HL-60 (cell line): ENCODE measurements at regions not wholly inside any gene's neighbourhood (a gene's known extent, or its start where the extent isn't known, plus 50 kb on each side); places are given as distances from the start of the nearest gene placed in this dataset.

Experiments
- CTCF ChIP-seq: IDR thresholded peaks from one replicate; pipeline ENCODE4 v1.5.1; 2011; ENCODE audit warnings: low read length, control low read depth, inconsistent platforms; ENCODE audit not compliant: insufficient read depth
- GABPA ChIP-seq: IDR thresholded peaks from 2 replicates; pipeline ENCODE4 v1.6.1; 2012; ENCODE audit warnings: low read depth
- POLR2AphosphoS5 ChIP-seq: IDR thresholded peaks from 2 replicates; pipeline ENCODE4 v1.6.1; 2012; ENCODE audit warnings: low read depth
- REST ChIP-seq: IDR thresholded peaks from 2 replicates; pipeline ENCODE4 v1.6.1; 2012; ENCODE audit warnings: low read depth; ENCODE audit not compliant: insufficient replicate concordance
- SPI1 ChIP-seq: IDR thresholded peaks from 2 replicates; pipeline ENCODE4 v1.6.1; 2012; ENCODE audit warnings: low read depth, mild to moderate bottlenecking, borderline replicate concordance

GRCh38 chrX:127578395-127578794 is 473.8 kb downstream of the ACTRT1 start:
- TF ChIP-seq CTCF (no peak), GABPA (no peak), REST (no peak), POLR2AphosphoS5 (no peak), SPI1 (no peak)
